Activated gamma-delta T cell treated with anti-CD3 and anti-CD28 coated beads, Interleukin-2, amount 50 U/mL, for 16 hours (primary cell): ENCODE measurements at regions not wholly inside any gene's neighbourhood (a gene's known extent, or its start where the extent isn't known, plus 50 kb on each side); places are given as distances from the start of the nearest gene placed in this dataset.
"Not testable (repeated sequence)": the region's sequence is repeated elsewhere in the genome, so short reads cannot be mapped to it uniquely, and the experiment has no call there.

ENCODE experiments used
- DNase-seq: peaks from one replicate; pipeline ENCODE4 v3.0.0-alpha.2; 2020; ENCODE audit warnings: low read depth

- DNase-seq, result no peak
Observed at GRCh38 chr14:21825845-21826244, 152.2 kb upstream of the OR4E1 start.

DNA sequence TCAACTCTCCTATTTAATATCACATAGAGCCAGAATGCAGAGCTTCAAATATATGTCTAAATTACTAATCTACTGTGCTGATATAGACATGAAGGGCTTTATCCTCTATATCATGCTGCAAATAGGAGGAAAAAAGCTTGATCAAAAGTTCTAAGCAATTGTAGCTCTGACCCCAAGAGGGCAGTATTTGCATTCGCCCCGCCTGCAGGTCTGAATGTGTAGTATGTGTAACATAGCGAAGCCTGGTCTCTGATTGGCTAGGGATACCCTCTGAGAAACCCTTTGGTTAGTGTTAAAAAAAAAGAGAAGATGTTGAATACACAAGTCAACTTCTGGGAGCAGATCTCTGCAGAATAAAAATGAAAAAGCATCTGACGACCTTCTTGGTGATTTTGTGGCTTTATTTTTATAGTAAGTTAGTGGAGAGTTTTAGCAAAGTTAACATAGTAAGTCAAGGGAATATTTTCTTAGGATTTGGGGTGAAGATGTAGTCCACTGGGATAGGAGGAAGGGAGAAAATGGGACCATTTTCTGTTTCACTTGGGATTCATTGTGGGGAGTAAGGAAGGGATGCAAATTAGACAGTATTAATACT, 151.6 kb upstream of the OR4E1 start:
- no peak for DNase-seq

- DNase-seq, result no peak
Observed at GRCh38 chr14:21822109-21822508, 148.5 kb upstream of the OR4E1 start.

GRCh38 chr14:21820631-21821030, 147.0 kb upstream of the OR4E1 start:
- DNase-seq, result no peak

DNA sequence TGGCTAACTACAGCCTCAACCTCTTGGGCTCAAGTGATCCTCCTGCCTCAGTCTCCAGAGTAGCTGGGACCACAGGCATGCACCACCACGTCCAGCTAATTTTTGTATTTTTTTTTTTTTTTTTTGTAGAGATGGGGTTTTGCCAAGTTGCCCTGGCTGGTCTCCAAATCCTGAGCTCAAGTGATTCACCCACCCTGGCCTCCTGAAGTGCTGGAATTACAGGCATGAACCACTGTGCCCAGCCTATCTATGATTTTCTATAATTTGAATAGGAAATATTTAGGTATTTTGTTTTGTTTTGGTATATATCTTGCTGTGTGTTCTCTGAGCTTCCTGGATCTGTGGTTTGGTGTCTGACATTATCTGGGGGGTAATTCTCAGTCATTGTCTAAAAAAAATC, 146.3 kb upstream of the OR4E1 start:
- not testable (repeated sequence) for DNase-seq

GRCh38 chr14:21817010-21817409, 143.4 kb upstream of the OR4E1 start:
- DNase-seq, result not testable (repeated sequence)

GRCh38 chr14:21807975-21808374, 134.4 kb upstream of the OR4E1 start:
- no peak for DNase-seq

DNA sequence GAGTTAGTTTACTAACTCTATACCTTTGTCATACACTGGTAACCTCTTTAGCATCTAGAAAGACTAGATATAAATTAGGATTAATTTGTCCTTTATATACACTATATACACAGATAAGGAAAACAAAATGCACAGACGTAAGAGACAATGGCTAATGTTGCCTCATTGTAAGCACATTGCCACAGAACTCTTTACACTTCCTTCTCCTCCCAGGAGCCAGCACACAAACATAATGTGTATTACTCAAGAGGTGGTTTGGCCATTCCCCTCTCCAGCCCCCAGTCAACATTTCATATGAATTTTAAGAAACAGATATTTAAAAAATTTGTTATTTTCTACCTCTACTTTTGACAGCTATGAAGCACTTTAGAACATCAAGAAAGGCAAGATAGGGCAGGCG, 131.4 kb upstream of the OR4E1 start:
- DNase-seq, result no peak

DNA sequence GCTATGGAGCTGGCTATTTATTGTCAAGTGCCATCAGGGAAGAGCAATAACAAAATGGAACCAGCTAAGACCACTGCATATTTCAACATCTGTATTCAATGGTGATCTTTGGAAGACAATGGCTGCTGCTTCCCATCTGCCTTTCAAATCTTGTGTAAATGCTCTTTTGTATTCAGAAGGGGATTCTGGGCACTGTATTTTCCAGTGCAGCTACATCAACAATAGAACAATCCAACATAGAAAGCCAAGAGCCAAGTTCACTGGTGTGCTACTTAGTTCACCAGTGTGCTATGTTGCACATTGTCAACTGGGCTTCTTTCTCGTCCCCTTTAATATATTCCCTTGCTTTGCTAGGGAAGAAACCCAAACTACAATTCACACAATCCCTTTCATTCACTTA, 128.8 kb upstream of the OR4E1 start:
- no peak for DNase-seq

DNA sequence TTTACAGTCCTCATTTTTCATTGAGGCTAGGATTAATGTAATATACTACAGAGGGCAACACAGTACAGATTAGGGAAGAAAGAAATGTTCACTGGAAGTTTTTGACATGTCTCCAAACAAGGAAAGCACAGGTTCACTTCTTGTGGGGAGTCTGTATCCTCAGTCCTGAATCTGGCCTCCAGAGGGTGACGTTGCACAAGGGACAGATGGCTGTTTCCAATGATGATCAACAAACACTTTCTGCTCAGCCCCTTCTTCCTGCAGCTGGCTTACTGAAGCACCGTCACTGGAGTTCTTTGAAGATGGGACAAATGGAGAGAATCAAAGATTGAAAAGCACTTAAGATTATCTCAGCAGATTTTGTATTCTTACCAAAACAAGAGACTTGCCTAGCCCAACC, 123.3 kb upstream of the OR4E1 start:
- DNase-seq, result no peak

DNA sequence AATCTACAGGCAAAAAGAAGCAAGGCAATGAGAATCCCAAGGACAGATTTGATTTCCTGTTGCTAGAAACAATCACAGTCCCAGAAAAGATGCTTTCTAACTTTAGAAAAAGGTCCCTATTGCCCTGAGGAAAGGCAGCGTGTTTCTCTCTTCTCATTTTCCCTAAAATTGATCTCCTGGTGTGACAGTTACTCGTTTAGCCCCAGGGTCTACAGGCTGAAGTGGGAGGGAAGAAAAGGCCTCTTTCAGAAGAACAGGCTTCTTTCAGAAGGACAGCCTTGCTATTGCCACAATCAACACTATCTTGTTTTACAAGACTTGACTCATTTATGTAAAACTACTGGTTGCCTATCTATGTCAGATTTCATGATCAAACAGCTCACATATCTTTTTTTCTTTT, 121.8 kb upstream of the OR4E1 start:
- no peak for DNase-seq

DNA sequence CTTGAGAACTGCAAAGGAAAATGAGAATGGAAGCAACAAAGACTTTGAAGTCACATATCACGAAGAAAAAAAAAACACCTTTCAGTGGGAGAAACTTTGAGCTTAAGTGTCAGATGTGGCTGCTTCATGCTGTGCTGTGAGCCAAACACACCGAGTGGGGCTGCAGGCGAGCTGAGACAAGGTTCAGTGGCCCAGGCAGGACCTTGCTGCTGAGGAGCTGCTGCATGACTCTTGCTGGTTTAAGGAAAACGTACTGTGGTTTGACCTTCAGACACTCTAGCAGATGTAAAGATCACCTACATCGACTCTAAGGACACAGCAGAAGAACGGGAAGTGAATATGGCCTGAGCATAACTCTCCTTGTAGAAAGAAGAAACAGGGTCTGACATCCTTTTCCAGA, 118.1 kb upstream of the OR4E1 start:
- DNase-seq, result no peak

DNA sequence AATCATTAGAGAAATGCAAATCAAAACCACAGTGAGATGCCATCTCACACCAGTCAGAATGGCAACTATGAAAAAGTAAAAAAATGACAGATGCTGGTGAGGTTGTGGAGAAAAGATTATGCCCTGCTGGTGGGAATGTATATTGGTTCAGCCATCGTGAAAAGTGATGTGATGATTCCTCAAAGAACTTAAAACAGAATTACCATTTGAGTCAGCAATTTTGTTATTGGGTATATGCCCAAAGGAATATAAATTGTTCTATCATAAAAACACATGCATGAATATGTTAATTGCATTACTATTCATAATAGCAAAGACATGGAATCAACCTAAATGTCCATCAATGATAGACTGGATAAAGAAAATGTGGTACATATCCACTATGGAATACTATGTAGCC, 115.1 kb upstream of the OR4E1 start:
- not testable (repeated sequence) for DNase-seq

- DNase-seq, result not testable (repeated sequence)
Observed at GRCh38 chr14:21787242-21787641, 113.6 kb upstream of the OR4E1 start.

- no peak for DNase-seq
Observed at GRCh38 chr14:21781543-21781942, 107.9 kb upstream of the OR4E1 start.

- DNase-seq, result no peak
Observed at GRCh38 chr14:21780429-21781084, 106.9 kb upstream of the OR4E1 start.

- no peak for DNase-seq
Observed at GRCh38 chr14:21771671-21772070, 98.1 kb upstream of the OR4E1 start.

DNA sequence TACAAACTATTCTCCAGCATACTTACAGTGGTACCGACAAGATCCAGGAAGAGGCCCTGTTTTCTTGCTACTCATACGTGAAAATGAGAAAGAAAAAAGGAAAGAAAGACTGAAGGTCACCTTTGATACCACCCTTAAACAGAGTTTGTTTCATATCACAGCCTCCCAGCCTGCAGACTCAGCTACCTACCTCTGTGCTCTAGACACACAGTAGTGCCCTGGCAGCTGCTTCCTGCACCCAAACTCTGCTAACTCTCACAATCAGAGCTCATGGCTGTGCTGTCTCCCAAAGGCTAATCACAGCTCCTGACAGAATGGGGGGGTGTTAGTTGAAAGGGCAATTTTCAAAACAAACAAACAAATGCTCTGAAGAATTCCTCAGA, 95.2 kb upstream of the OR4E1 start:
- no peak for DNase-seq

DNA sequence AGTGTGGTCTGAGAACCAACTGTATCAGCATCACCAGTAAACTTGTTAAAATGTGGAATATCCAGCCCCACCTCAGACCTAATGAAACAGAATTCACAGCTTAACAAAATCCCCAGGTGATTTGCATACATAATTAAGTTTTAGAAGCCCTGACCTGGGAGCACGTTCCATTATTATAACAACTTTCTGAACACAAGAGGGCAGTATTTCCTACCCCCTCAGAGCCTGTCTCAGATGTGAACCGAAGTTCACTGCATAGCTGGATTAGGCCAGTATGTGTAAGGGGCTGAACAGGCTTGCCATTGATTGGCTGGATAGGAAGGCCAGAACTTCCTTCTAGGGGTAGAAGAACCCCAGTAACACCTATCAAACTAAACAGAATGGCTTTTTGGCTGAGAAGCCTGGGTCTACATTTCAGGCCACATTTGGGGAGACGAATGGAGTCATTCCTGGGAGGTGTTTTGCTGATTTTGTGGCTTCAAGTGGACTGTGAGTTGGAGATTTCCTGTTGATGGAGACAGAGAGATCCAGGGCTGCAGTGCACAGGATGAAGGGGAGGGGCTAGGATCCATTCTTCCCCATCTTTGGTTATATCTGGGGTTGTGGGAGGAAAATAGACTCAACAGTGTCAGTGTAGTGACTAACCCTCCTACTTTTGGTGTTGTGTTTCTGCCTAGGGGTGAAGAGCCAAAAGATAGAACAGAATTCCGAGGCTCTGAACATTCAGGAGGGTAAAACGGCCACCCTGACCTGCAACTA, 94.7 kb upstream of the OR4E1 start:
- no peak for DNase-seq

DNA sequence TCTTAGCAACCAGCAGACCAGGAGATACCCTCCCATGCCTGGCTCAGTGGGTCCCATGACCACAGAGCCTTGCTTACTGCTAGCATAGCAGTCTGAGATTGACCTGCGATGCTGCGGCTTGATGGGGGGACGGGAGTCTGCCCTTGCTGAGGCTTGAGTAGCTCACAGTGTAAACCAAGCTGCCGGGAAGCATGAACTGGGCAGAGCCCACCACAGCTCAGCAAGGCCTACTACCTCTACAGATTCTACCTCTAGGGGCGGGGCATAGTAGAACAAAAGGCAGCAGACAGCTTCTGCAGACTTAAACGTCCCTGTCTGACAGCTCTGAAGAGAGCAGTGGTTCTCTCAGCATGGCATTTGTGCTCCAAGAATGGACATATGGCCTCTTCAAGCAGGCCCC, 86.7 kb upstream of the OR4E1 start:
- DNase-seq, result not testable (repeated sequence)

- no peak for DNase-seq
Observed at GRCh38 chr14:21749306-21749868, 75.8 kb upstream of the OR4E1 start.

DNA sequence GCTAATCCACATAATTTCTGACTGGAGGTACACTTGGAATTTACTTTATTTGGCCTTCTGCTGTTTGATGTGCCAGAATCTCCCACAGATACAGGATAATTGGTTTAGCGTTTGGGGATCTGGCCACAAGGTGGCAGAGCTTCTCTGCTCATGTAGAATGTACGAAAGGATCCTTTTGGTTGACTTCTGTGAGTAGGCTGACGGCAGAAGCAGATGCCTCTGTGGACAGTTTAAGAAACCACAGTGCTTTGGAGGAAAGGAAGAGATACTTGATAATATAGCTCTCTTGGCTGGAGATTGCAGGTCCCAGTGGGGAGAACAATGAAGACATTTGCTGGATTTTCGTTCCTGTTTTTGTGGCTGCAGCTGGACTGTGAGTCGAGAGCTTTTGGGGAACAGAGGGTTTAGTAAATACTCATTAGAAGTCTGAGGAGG, 75.3 kb upstream of the OR4E1 start:
- peak; percentile 3 for DNase-seq

DNA sequence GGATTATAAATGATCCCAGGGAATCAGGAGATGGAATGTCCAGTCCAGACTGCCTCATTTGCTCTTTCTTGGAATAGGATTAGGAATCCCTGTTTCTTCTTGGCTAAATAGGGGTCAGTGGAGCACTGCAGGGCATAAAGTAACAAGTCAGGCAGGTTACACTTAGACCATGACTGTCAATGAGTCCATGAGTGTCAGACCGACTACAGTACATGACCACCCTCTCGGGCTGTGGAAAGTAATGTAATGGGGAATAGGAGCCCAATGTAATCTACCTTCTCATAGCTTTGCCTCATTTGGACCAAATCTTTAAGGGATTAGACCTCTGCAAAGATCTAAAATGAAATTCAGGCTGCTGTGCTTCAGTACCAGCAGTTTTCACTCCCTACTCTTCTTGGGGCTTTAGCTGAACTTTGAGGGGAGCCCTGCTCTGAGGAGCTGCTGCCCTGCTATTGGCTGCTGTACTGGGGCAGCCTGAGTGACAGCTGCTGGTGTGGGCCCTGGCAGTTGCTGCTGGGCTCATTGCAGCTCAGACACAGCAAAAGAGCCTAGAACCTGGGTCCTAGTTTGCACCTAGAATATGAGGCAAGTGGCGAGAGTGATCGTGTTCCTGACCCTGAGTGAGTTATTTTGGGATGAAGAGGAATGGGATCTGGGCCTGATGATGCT, 62.2 kb upstream of the OR4E1 start:
- no peak for DNase-seq
